Epithelial cell of prostate (primary cell): ENCODE measurements at regions not wholly inside any gene's neighbourhood (a gene's known extent, or its start where the extent isn't known, plus 50 kb on each side); places are given as distances from the start of the nearest gene placed in this dataset.
A peak's percentile ranks its signal among the peaks of the same experiment; 100 is the strongest.

Source experiments
- DNase-seq: peaks from one replicate; pipeline ENCODE4 v3.0.0-alpha.2; 2011; ENCODE audit warnings: low read depth, low spot score
- H3K27ac ChIP-seq: fragments of 450-650 bp; 2 replicates; pipeline ENCODE4 v1.5.1; 2017; ENCODE audit warnings: mild to moderate bottlenecking

- H3K27ac ChIP-seq: no peak overlapping the region
- no peak for DNase-seq
These were observed 214.0 kb upstream of the HTR2A start for GRCh38 chr13:47110833-47111240.

DNA sequence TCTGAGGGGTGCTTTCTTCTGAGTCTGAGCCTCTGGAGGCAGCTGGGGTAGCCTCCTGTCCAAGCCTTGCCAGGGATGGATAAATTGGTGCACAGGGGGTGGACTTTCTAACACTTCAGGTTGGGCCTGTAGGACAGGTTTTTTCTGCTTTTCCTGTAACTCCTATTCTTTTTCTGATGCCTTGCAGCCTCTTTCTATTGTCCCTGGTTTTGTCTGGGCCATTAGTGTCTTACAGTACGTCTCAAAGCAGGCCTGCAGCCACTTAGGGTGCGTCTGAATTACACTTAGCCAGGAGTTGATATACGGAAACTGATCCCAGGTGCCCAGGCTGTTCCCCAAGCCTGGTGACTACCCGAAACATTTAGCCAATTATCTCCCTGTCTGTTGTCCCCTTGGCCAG lies 213.3 kb upstream of the HTR2A start:
- H3K27ac ChIP-seq: no peak overlapping the region
- DNase-seq: no peak

GRCh38 chr13:47109028-47109427 lies 212.2 kb upstream of the HTR2A start:
- DNase-seq: no peak
- H3K27ac ChIP-seq: no peak overlapping the region

DNA sequence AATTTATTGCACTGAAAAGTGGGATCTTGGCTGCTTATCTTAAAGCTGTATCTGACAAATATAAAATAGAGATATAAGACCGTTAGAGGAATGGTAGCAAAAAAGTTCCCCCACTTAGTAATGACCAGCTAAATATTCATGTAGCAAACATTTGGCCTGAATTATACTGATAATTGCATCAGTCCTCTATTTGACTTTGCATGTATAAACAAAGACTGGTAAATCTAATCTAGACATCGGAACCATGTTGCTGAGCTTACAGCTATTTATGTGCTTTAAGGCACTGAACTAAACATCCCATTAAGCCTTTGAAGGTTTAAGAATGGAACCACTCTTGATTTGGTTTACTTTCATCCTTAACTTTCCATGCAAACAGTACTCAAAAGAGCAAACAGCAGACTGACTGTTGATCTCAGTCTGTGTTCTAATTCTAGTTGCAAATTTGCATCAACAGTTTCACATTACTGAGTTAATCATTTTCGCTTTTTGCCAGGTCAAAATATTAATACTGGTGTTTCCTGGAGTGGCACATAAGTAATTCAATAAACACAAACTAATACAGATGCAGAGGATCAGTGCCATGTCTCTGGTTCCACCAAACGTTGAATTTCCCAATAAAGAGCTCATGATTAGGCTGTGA lies 203.5 kb upstream of the HTR2A start:
- DNase-seq: no peak
- no peak overlapping the region for H3K27ac ChIP-seq

DNA sequence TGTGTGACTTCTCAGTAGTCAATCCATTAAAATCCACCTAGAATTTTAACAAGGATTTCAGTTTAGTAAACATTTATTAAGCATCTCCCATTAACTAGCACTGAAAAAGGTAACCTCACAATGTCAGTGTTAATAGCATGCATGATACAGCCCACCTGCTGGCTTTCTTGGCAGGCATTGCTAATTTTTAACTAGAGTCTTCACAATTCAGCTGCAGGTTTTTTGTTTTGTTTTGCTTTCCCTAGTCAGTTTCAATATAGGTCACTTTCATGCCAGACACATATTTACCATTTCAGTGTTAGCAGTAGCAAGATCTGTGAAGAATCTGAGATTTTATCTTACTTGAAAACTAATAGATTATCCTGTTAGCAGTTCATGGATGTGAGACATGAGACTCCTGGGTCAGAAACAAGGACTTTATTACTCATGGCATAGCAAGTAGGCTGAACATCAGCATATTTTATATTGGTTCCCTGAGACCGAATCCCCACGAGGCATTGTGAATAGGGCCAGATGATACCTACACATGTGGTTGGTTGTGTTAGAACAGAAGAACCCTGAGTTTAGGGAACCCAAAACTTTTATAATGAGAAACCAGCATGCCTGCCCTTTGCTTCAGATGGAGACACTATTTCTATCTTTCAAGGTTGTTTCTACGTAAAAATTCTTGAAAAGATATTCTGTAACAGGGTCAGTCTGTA lies 198.0 kb upstream of the HTR2A start:
- no peak overlapping the region for H3K27ac ChIP-seq

DNA sequence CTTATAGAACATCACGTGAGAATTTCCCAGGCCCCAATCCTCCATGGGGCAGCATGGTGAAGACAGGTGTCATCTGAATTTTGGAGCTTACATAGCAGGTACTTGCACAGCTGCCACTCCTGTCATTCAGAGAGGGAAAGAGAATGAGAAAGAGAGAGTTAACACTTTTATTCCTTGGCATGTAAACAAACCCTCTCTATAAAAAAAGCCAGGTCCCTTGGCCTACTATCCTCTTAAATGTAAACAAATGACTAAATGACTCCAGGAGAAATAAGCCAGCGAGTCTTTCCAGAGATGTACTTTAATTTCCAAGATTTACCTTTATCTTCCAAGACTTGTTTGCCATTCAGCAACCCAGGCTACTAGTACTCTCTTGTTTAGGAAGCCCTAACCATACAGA lies 195.3 kb upstream of the HTR2A start:
- no peak for DNase-seq
- H3K27ac ChIP-seq: no peak overlapping the region

More for the DNA sequence above, 198.0 kb upstream of the HTR2A start:
- no peak for DNase-seq

DNA sequence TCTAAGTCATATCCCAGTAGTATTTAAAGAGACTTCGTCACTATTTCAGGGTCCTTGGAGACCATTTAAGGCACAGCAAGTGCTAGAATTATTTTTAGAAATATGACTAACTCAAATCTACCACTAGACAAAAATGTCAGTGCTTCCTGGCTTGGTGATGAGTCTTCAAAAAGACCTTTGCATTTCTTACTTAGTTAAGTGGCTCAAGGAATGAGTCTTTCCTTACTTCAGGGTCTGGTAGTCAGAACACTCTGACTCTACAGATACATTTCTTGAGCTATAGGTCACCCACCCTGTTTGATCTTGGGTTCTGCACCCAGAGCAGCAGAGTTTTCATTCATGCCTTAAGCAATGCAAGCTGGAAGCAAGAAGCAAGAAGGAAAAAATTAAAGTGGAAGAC lies 191.0 kb upstream of the HTR2A start:
- DNase-seq: no peak
- H3K27ac ChIP-seq: no peak overlapping the region

DNA sequence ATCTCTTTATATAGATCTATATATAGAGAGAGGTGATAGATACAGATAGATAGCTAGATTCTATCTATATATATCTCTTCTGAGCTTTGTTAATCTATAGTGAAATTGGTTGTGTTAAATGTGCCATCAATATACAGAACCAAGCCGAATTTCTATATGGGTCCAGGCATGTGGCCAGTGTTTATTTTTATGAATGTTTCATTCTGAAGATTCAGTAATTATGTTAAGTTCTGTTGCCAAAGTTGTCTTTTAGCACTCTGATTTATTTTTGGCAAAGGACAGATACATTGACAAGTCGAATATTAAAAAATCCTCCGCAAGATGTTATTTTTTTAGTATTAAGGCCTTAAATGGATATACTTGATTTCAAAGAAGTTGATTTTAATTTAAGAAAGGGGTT lies 190.4 kb upstream of the HTR2A start:
- no peak overlapping the region for H3K27ac ChIP-seq
- no peak for DNase-seq

- no peak for DNase-seq
- no peak overlapping the region for H3K27ac ChIP-seq
These were observed 188.5 kb upstream of the HTR2A start for GRCh38 chr13:47085346-47085745.

DNA sequence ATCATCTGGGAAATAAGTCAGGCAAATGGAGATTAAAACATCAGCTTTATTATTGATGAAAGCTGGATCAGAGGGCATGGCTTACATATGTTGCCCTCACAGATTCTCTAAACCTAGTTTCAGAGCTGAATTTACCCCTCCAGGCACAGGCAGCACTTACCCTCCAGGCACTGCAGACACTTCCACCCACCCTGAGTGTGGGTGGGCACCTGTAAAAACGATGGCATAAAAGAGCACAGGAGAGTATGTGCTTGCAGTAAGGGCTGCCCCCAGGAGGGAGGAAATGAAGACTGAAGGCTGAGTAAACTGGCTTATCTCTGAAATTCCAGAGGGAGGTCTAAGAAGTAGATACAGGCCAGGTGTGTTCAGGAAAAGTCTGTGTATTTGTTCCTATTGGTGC lies 185.0 kb upstream of the HTR2A start:
- no peak for DNase-seq
- H3K27ac ChIP-seq: no peak overlapping the region

GRCh38 chr13:47081246-47081645 lies 184.4 kb upstream of the HTR2A start:
- no peak for DNase-seq

DNA sequence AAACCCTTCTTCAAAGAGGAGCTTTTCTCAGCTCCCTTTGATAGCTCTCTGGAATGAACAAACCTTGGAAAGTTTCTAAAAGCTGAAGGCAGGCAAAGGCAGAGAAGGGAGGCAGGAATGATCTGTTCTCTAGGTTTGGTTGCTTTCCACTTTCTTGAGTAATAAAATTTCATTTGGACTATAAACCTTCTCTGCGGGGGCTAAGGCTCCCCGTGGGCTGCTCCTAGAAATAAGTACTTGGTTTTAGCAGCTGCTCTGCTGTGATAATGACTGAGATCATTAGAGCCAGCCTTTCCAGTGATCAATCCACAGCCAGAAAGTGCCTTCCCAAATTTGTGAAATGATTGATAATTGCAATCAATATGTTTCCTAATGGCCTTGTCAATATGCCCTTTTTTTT lies 183.8 kb upstream of the HTR2A start:
- no peak for DNase-seq
- no peak overlapping the region for H3K27ac ChIP-seq

More at GRCh38 chr13:47081246-47081645, 184.4 kb upstream of the HTR2A start:
- no peak overlapping the region for H3K27ac ChIP-seq

DNA sequence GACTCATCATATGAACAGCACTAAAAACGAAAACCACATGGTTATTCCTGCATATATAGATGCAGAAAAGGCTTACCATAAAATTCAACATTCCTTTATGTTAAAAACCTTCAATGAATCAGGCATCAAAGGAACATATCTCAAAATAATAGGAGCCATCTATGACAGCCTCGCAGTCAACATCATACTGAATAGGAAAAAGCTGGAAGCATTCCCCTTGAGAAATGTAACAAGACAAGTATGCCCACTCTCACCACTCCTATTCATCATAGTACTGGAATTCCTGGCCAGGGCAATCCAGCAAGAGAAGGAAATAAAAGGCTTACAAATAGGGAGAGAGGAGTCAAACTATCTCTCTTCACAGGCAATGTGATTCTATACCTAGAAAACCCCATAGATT lies 179.6 kb upstream of the HTR2A start:
- no peak overlapping the region for H3K27ac ChIP-seq
- DNase-seq: no peak

- H3K27ac ChIP-seq: no peak overlapping the region
- DNase-seq: no peak
These were observed 172.3 kb upstream of the HTR2A start for GRCh38 chr13:47069133-47069532.

GRCh38 chr13:47067306-47067705 lies 170.5 kb upstream of the HTR2A start:
- DNase-seq: no peak
- H3K27ac ChIP-seq: no peak overlapping the region

GRCh38 chr13:47066226-47066625 lies 169.4 kb upstream of the HTR2A start:
- DNase-seq: no peak
- H3K27ac ChIP-seq: no peak overlapping the region

- no peak overlapping the region for H3K27ac ChIP-seq
- DNase-seq: no peak
These were observed 167.5 kb upstream of the HTR2A start for GRCh38 chr13:47064381-47064780.

DNA sequence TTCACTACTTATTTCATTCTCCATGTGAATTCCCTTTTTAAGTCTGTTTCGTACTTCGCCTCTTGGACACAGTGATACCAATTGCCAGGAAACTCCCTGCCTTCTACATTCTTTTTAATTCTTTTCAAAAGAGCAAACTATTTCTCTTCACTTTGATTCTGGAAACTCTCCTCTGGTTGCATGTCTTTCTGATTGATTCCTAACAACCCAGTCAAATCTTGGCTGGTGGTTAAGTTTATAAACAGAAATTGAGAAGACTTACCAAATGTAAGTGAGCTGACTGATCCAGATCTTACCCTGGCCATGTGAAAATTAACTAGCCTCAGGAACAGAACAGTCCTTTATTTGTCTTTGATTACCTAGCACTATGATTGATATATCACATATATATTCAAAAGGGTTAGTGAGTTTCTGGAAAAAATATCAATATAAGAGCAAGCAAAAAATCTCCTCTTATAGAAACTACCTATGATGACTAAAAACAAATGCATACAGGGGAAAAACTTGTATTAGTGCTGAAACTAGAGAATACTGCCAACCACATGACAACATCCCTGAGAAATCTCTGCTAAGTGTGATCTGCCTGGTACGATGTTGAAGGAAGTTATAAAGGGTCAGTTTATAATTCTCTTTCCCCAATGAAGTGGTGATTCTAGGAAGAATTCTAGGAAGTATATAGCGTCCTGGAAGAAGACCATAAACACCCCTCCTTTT lies 152.6 kb upstream of the HTR2A start:
- H3K27ac ChIP-seq: no peak overlapping the region
- DNase-seq: no peak

- DNase-seq: no peak
- no peak overlapping the region for H3K27ac ChIP-seq
These were observed 149.9 kb upstream of the HTR2A start for GRCh38 chr13:47046706-47047105.

- no peak for DNase-seq
- no peak overlapping the region for H3K27ac ChIP-seq
These were observed 148.0 kb upstream of the HTR2A start for GRCh38 chr13:47044842-47045241.

GRCh38 chr13:47039106-47039505 lies 142.3 kb upstream of the HTR2A start:
- DNase-seq: peak; percentile 26
- H3K27ac ChIP-seq: no peak overlapping the region

DNA sequence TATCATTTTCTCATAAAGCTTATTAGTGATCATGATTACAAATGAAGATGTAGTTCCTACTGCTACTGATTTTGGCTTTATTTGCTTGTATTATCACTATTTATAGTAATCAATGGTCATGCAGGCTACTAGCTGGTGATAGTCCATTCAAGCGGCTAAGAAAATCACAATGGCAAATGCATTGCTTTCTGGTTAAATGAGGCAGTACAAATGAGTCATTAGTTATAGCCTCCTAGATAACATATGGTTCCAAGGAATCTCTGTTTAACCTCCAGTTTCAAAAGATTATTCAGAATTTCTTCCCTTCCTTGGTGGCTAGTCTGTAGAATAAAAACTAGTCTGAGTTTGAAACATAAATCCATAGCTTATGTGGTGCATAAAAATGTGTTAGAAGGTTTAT lies 141.3 kb upstream of the HTR2A start:
- no peak for DNase-seq
- no peak overlapping the region for H3K27ac ChIP-seq
